ENCODE measurements at regions not wholly inside any gene's neighbourhood (a gene's known extent, or its start where the extent isn't known, plus 50 kb on each side); places are given as distances from the start of the nearest gene placed in this dataset.

- no peak for TF ChIP-seq CTCF (conservative IDR thresholded peaks at IDR 0.05)
Measured at GRCh38 chr4:156052116-156052515, 98.5 kb upstream of the CTSO start.

GRCh38 chr4:156038772-156039171, 85.1 kb upstream of the CTSO start:
- H3K27ac ChIP-seq, result no peak overlapping the region

More at GRCh38 chr4:156052116-156052515, 98.5 kb upstream of the CTSO start:
- H3K27ac ChIP-seq, result no peak overlapping the region

GRCh38 chr4:156036496-156036895, 82.8 kb upstream of the CTSO start:
- TF ChIP-seq CTCF (conservative IDR thresholded peaks at IDR 0.05), result no peak
- H3K27ac ChIP-seq, result no peak overlapping the region

More at GRCh38 chr4:156038772-156039171, 85.1 kb upstream of the CTSO start:
- TF ChIP-seq CTCF (conservative IDR thresholded peaks at IDR 0.05), result no peak

- TF ChIP-seq CTCF (conservative IDR thresholded peaks at IDR 0.05), result no peak
- H3K27ac ChIP-seq, result no peak overlapping the region
Measured at GRCh38 chr4:156029691-156030090, 76.0 kb upstream of the CTSO start.

GRCh38 chr4:156021298-156021697, 67.6 kb upstream of the CTSO start:
- no peak for TF ChIP-seq CTCF (conservative IDR thresholded peaks at IDR 0.05)

GRCh38 chr4:156019246-156019645, 65.6 kb upstream of the CTSO start:
- no peak for TF ChIP-seq CTCF (conservative IDR thresholded peaks at IDR 0.05)
- H3K27ac ChIP-seq, result no peak overlapping the region

More at GRCh38 chr4:156021298-156021697, 67.6 kb upstream of the CTSO start:
- no peak overlapping the region for H3K27ac ChIP-seq

GRCh38 chr4:156018383-156018782, 64.7 kb upstream of the CTSO start:
- H3K27ac ChIP-seq, result no peak overlapping the region
- no peak for TF ChIP-seq CTCF (conservative IDR thresholded peaks at IDR 0.05)
